Loucy (cell line): ENCODE measurements at regions not wholly inside any gene's neighbourhood (a gene's known extent, or its start where the extent isn't known, plus 50 kb on each side); places are given as distances from the start of the nearest gene placed in this dataset.

ENCODE experiments used
- H2AFZ ChIP-seq: fragments of 200-600 bp; sonication (generic); 2 replicates; pipeline ENCODE4 v1.6.0; 2016; ENCODE audit warnings: antibody characterized with exemption, mild to moderate bottlenecking, low read length, moderate library complexity
- H3F3A ChIP-seq: fragments of 200-600 bp; 2 replicates; pipeline ENCODE4 v1.6.0; 2016; ENCODE audit warnings: antibody characterized with exemption, low read depth, mild to moderate bottlenecking
- H3K27me3 ChIP-seq: fragments of 200-600 bp; sonication (generic); 2 replicates; pipeline ENCODE4 v1.6.1; 2014; ENCODE audit warnings: low read length, mild to moderate bottlenecking; ENCODE audit not compliant: insufficient read depth, poor library complexity, severe bottlenecking
- H3K36me3 ChIP-seq: fragments of 200-600 bp; sonication (generic); 2 replicates; pipeline ENCODE4 v1.6.1; 2016; ENCODE audit warnings: low read length; ENCODE audit not compliant: insufficient read depth
- H3K4me1 ChIP-seq: fragments of 200-600 bp; sonication (generic); 2 replicates; pipeline ENCODE4 v1.5.1; 2014; ENCODE audit warnings: low read length, mild to moderate bottlenecking; ENCODE audit not compliant: insufficient read depth, poor library complexity, severe bottlenecking
- H3K4me2 ChIP-seq: fragments of 200-600 bp; sonication (generic); 2 replicates; pipeline ENCODE4 v1.6.0; 2014; ENCODE audit warnings: antibody characterized with exemption, low read length, low read depth, mild to moderate bottlenecking; ENCODE audit not compliant: poor library complexity, severe bottlenecking
- H3K4me3 ChIP-seq: fragments of 200-600 bp; sonication (generic); 2 replicates; pipeline ENCODE4 v1.5.1; 2014; ENCODE audit warnings: low read length, mild to moderate bottlenecking, mixed read lengths; ENCODE audit not compliant: poor library complexity, severe bottlenecking
- H3K79me2 ChIP-seq: fragments of 200-600 bp; sonication (generic); 2 replicates; pipeline ENCODE4 v1.6.1; 2014; ENCODE audit warnings: low read length; ENCODE audit not compliant: insufficient read depth
- H3K9ac ChIP-seq: fragments of 200-600 bp; sonication (generic); 2 replicates; pipeline ENCODE4 v1.6.0; 2014; ENCODE audit warnings: mild to moderate bottlenecking, low read depth, low read length, moderate library complexity; ENCODE audit not compliant: poor library complexity, severe bottlenecking
- H3K9me2 ChIP-seq: fragments of 200-600 bp; sonication (generic); replicated peaks from 2 replicates; pipeline ENCODE4 v1.6.1; 2016; ENCODE audit warnings: low read depth, low read length, mixed read lengths
- H3K9me3 ChIP-seq: fragments of 200-600 bp; sonication (generic); 2 replicates; pipeline ENCODE4 v1.6.1; 2014; ENCODE audit warnings: mild to moderate bottlenecking, antibody characterized with exemption, low read length, low read depth; ENCODE audit not compliant: insufficient read depth
- H4K20me1 ChIP-seq: fragments of 200-600 bp; sonication (generic); 2 replicates; pipeline ENCODE4 v1.6.0; 2014; ENCODE audit warnings: antibody characterized with exemption, low read length, mild to moderate bottlenecking; ENCODE audit not compliant: insufficient read depth, poor library complexity, severe bottlenecking
- EZH2phosphoT487 ChIP-seq: fragments of 200-600 bp; IDR thresholded peaks from 2 replicates; pipeline ENCODE4 v1.6.1; 2018; ENCODE audit warnings: antibody characterized with exemption, mild to moderate bottlenecking, moderate library complexity, borderline replicate concordance
- TF ChIP-seq, protein P1 (sequence below): fragments of 200-600 bp; sonication (generic); conservative IDR thresholded peaks from 2 replicates; pipeline ENCODE4 v1.5.1; 2014; ENCODE audit warnings: mild to moderate bottlenecking, antibody characterized with exemption, low read length

- H3F3A ChIP-seq, result no peaks in the 10 kb centered on the region
- no peak overlapping the region for H2AFZ ChIP-seq
- H3K9me2 ChIP-seq, result no peaks in the 10 kb centered on the region
- no peaks in the 10 kb centered on the region for H3K79me2 ChIP-seq
- H3K9me3 ChIP-seq, result no peaks in the 10 kb centered on the region
- H3K27me3 ChIP-seq, result no peaks in the 10 kb centered on the region
- H4K20me1 ChIP-seq, result no peaks in the 10 kb centered on the region
- no peaks in the 10 kb centered on the region for H3K4me1 ChIP-seq
- no peak overlapping the region for H3K4me2 ChIP-seq
- TF ChIP-seq EZH2phosphoT487, result no peak
- TF ChIP-seq, protein P1, sequence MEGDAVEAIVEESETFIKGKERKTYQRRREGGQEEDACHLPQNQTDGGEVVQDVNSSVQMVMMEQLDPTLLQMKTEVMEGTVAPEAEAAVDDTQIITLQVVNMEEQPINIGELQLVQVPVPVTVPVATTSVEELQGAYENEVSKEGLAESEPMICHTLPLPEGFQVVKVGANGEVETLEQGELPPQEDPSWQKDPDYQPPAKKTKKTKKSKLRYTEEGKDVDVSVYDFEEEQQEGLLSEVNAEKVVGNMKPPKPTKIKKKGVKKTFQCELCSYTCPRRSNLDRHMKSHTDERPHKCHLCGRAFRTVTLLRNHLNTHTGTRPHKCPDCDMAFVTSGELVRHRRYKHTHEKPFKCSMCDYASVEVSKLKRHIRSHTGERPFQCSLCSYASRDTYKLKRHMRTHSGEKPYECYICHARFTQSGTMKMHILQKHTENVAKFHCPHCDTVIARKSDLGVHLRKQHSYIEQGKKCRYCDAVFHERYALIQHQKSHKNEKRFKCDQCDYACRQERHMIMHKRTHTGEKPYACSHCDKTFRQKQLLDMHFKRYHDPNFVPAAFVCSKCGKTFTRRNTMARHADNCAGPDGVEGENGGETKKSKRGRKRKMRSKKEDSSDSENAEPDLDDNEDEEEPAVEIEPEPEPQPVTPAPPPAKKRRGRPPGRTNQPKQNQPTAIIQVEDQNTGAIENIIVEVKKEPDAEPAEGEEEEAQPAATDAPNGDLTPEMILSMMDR, result no peak
- H3K9ac ChIP-seq, result no peak overlapping the region
- no peaks in the 10 kb centered on the region for H3K36me3 ChIP-seq
- no peak overlapping the region for H3K4me3 ChIP-seq
Observed at GRCh38 chr1:2881556-2881955, 80.1 kb upstream of the TTC34 start.

GRCh38 chr1:2882966-2883696 lies 81.6 kb upstream of the TTC34 start:
- H3K9me3 ChIP-seq, result no peaks in the 10 kb centered on the region
- TF ChIP-seq, protein P1, result no peak
- no peak overlapping the region for H3K9ac ChIP-seq
- no peaks in the 10 kb centered on the region for H3K36me3 ChIP-seq
- no peaks in the 10 kb centered on the region for H3K9me2 ChIP-seq
- H3F3A ChIP-seq, result no peaks in the 10 kb centered on the region
- no peak overlapping the region for H3K4me3 ChIP-seq
- H3K4me1 ChIP-seq, result peaks cover 8% of the 10 kb centered on the region
- H3K27me3 ChIP-seq, result no peaks in the 10 kb centered on the region
- H4K20me1 ChIP-seq, result no peaks in the 10 kb centered on the region
- no peaks in the 10 kb centered on the region for H3K79me2 ChIP-seq
- H2AFZ ChIP-seq, result no peak overlapping the region
- H3K4me2 ChIP-seq, result no peak overlapping the region

GRCh38 chr1:2885001-2885400 lies 83.5 kb upstream of the TTC34 start:
- no peaks in the 10 kb centered on the region for H3K9me3 ChIP-seq

More at GRCh38 chr1:2885001-2885400, 83.5 kb upstream of the TTC34 start:
- H3K9ac ChIP-seq, result no peak overlapping the region
- no peak overlapping the region for H3K4me3 ChIP-seq
- H3K27me3 ChIP-seq, result no peaks in the 10 kb centered on the region
- TF ChIP-seq, protein P1, result no peak
- TF ChIP-seq EZH2phosphoT487, result no peak
- no peaks in the 10 kb centered on the region for H3K79me2 ChIP-seq
- H4K20me1 ChIP-seq, result no peaks in the 10 kb centered on the region
- no peak overlapping the region for H3K4me2 ChIP-seq
- H3K9me2 ChIP-seq, result no peaks in the 10 kb centered on the region
- H3K36me3 ChIP-seq, result no peaks in the 10 kb centered on the region
- no peaks in the 10 kb centered on the region for H3F3A ChIP-seq
- H2AFZ ChIP-seq, result no peak overlapping the region
- H3K4me1 ChIP-seq, result peaks cover 20% of the 10 kb centered on the region
